Hematopoietic multipotent progenitor cell treated with erythropoietin and hydrocortisone succinate and interleukin-3 and kit ligand, for 8 days (in vitro differentiated cells): ENCODE measurements at regions not wholly inside any gene's neighbourhood (a gene's known extent, or its start where the extent isn't known, plus 50 kb on each side); places are given as distances from the start of the nearest gene placed in this dataset.
"Not testable (repeated sequence)": the region's sequence is repeated elsewhere in the genome, so short reads cannot be mapped to it uniquely, and the experiment has no call there.

Experiments
- DNase-seq: peaks from one replicate; pipeline ENCODE4 v3.0.0-alpha.2; 2015

- DNase-seq: no peak
Measured at GRCh38 chr7:136527554-136527953, 340.9 kb upstream of the CHRM2 start.

- no peak for DNase-seq
Measured at GRCh38 chr7:136526408-136527105, 341.9 kb upstream of the CHRM2 start.

GRCh38 chr7:136523571-136523970, 344.9 kb upstream of the CHRM2 start:
- no peak for DNase-seq

- DNase-seq: no peak
Measured at GRCh38 chr7:136517971-136518370, 350.5 kb upstream of the CHRM2 start.

- no peak for DNase-seq
Measured at GRCh38 chr7:136514776-136515175, 353.7 kb upstream of the CHRM2 start.

- no peak for DNase-seq
Measured at GRCh38 chr7:136513744-136514143, 354.7 kb upstream of the CHRM2 start.

GRCh38 chr7:136509466-136509865, 359.0 kb upstream of the CHRM2 start:
- DNase-seq: no peak

- no peak for DNase-seq
Measured at GRCh38 chr7:136502162-136502561, 366.3 kb upstream of the CHRM2 start.

GRCh38 chr7:136501151-136501550, 367.3 kb upstream of the CHRM2 start:
- DNase-seq: no peak

- DNase-seq: no peak
Measured at GRCh38 chr7:136496551-136496950, 371.9 kb upstream of the CHRM2 start.

GRCh38 chr7:136495081-136495480, 373.4 kb upstream of the CHRM2 start:
- no peak for DNase-seq

- DNase-seq: no peak
Measured at GRCh38 chr7:136492366-136492765, 376.1 kb upstream of the CHRM2 start.

GRCh38 chr7:136489808-136490207, 378.6 kb upstream of the CHRM2 start:
- no peak for DNase-seq

GRCh38 chr7:136480901-136481300, 387.6 kb upstream of the CHRM2 start:
- no peak for DNase-seq

- no peak for DNase-seq
Measured at GRCh38 chr7:136479922-136480321, 388.5 kb upstream of the CHRM2 start.

GRCh38 chr7:136470179-136470578, 398.3 kb upstream of the CHRM2 start:
- DNase-seq: no peak

- DNase-seq: no peak
Measured at GRCh38 chr7:136452949-136453348, 415.5 kb upstream of the CHRM2 start.

GRCh38 chr7:136446751-136447150, 421.7 kb upstream of the CHRM2 start:
- no peak for DNase-seq

- no peak for DNase-seq
Measured at GRCh38 chr7:136441835-136442234, 426.6 kb upstream of the CHRM2 start.

GRCh38 chr7:136431736-136432135, 436.7 kb upstream of the CHRM2 start:
- DNase-seq: not testable (repeated sequence)

- DNase-seq: no peak
Measured at GRCh38 chr7:136424058-136424457, 444.4 kb upstream of the CHRM2 start.

GRCh38 chr7:136419740-136420139, 442.6 kb upstream of the MTPN start:
- DNase-seq: not testable (repeated sequence)

GRCh38 chr7:136412952-136413351, 435.8 kb upstream of the MTPN start:
- DNase-seq: no peak

- DNase-seq: peak; percentile 41
Measured at GRCh38 chr7:136405931-136406777, 429.0 kb upstream of the MTPN start.
